A673 (cell line): ENCODE measurements at regions not wholly inside any gene's neighbourhood (a gene's known extent, or its start where the extent isn't known, plus 50 kb on each side); places are given as distances from the start of the nearest gene placed in this dataset.

Experiments
- BruUV-seq: library from RNA; stranded (reverse); fragments of 400-500 nt; replicated peaks from 2 replicates; lab custom pipeline; 2021; lab: Mats Ljungman, UMichigan
- CTCF ChIA-PET: fragments of 300-600 bp; sonication (Branson Sonifier 250); formaldehyde crosslinking; loops from one replicate; lab custom pipeline; 2022; ENCODE audit warnings: antibody characterized with exemption; lab: Charles Lee
- POLR2A ChIA-PET: fragments of 300-600 bp; sonication (Branson Sonifier 250); formaldehyde crosslinking; loops from one replicate; lab custom pipeline; 2022; ENCODE audit warnings: antibody characterized with exemption; ENCODE audit not compliant: low non-redundant PET; lab: Charles Lee
- DNase-seq: peaks from one replicate; pipeline ENCODE4 v3.0.0-alpha.2; 2015; ENCODE audit warnings: low spot score
- H3K27ac ChIP-seq: fragments of 200-600 bp; sonication (generic); 2 replicates; pipeline ENCODE4 v1.5.1; 2016; ENCODE audit warnings: mixed run types, low read depth, mild to moderate bottlenecking, mixed read lengths, antibody characterized with exemption, low read length; ENCODE audit not compliant: poor library complexity, severe bottlenecking
- H3K27me3 ChIP-seq: fragments of 200-600 bp; sonication (generic); replicated peaks from 2 replicates; pipeline ENCODE4 v1.6.1; 2017; ENCODE audit warnings: mixed run types, low read depth, mild to moderate bottlenecking, mixed read lengths, antibody characterized with exemption, low read length; ENCODE audit not compliant: insufficient read depth, poor library complexity
- H3K36me3 ChIP-seq: fragments of 200-600 bp; sonication (generic); 2 replicates; pipeline ENCODE4 v1.6.1; 2016; ENCODE audit warnings: mixed run types, mild to moderate bottlenecking, mixed read lengths, antibody characterized with exemption, low read length; ENCODE audit not compliant: insufficient read depth, poor library complexity, severe bottlenecking
- H3K4me1 ChIP-seq: fragments of 200-600 bp; sonication (generic); 2 replicates; pipeline ENCODE4 v1.6.1; 2017; ENCODE audit warnings: mixed run types, mild to moderate bottlenecking, mixed read lengths, antibody characterized with exemption, low read length; ENCODE audit not compliant: insufficient read depth, poor library complexity, severe bottlenecking
- H3K4me3 ChIP-seq: fragments of 200-600 bp; sonication (generic); 2 replicates; pipeline ENCODE4 v1.5.1; 2016; ENCODE audit warnings: low read depth, mixed run types, mild to moderate bottlenecking, mixed read lengths, low read length; ENCODE audit not compliant: poor library complexity, severe bottlenecking
- H3K9me3 ChIP-seq: fragments of 200-600 bp; sonication (generic); 2 replicates; pipeline ENCODE4 v1.6.1; 2016; ENCODE audit warnings: mixed run types, low read depth, mild to moderate bottlenecking, mixed read lengths, antibody characterized with exemption, low read length; ENCODE audit not compliant: poor library complexity, severe bottlenecking
- CTCF ChIP-seq: fragments of 300-800, 200-600 bp; sonication (generic); conservative IDR thresholded peaks from 2 replicates; pipeline ENCODE4 v1.5.1; 2017; ENCODE audit warnings: low read depth, mild to moderate bottlenecking, antibody characterized with exemption, low read length, moderate library complexity, mixed read lengths
- EZH2 ChIP-seq: fragments of 200-600 bp; sonication (generic); IDR thresholded peaks from 2 replicates; pipeline ENCODE4 v1.6.1; 2017; ENCODE audit warnings: borderline replicate concordance, low read depth, mild to moderate bottlenecking, mixed read lengths, antibody characterized with exemption, low read length; ENCODE audit not compliant: poor library complexity, severe bottlenecking
- intact Hi-C: fragments of 100-400 bp; cut with micrococcal nuclease; formaldehyde crosslinking; loops from one replicate; pipeline ENCODE4 v1.10.0; 2022; ENCODE audit not compliant: unreplicated experiment

DNA sequence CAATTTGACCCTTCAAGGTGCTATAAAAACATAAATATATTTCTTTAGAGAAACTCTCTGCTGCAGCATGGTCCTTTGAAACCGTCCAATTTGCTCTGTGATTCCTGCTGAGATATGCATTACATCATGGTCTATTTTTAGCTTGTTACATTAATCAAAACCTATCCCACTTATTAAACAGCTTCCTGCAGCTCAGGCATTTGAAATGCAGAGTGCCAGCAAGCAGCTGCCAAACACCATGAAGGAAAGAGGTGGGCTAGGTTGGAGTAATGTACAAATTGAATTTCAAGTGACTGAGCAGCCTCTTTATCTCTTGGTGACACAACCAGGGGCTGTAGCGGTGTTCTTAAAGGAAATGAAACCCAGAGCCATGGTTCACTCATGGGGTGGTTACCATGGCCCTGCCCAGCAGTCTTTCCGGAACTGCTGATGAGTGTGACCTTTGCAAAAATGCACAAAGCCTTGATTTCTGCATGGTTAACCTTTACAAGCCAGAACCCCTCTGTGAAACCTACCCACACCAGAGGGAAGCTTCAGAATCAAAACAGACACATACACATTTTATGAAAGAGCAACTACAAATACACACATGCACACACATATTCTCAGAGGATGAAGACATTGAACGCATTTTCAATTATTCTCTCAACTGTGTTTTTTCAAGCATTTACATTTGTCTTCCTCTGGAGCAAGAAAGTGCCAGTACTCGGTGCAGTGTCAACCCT lies 155.8 kb upstream of the ZNF608 start:
- ChIA-PET POLR2A (no interaction called here), CTCF (no interaction called here)
- Histone ChIP-seq H3K9me3 (no peaks in the 10 kb centered on the region), H3K27ac (no peak overlapping the region), H3K36me3 (no peaks in the 10 kb centered on the region), H3K4me3 (no peak overlapping the region), H3K4me1 (peaks cover 35% of the 10 kb centered on the region), H3K27me3 (no peaks in the 10 kb centered on the region)
- peak; percentile 77 for DNase-seq
- TF ChIP-seq CTCF (no peak), EZH2 (no peak)
- intact Hi-C loops = loop anchor here (10.0 kb wide), 1 partner anchor 1227 kb away; no protein-coding TSS in a partner anchor
- BruUV-seq = no TSS peak

DNA sequence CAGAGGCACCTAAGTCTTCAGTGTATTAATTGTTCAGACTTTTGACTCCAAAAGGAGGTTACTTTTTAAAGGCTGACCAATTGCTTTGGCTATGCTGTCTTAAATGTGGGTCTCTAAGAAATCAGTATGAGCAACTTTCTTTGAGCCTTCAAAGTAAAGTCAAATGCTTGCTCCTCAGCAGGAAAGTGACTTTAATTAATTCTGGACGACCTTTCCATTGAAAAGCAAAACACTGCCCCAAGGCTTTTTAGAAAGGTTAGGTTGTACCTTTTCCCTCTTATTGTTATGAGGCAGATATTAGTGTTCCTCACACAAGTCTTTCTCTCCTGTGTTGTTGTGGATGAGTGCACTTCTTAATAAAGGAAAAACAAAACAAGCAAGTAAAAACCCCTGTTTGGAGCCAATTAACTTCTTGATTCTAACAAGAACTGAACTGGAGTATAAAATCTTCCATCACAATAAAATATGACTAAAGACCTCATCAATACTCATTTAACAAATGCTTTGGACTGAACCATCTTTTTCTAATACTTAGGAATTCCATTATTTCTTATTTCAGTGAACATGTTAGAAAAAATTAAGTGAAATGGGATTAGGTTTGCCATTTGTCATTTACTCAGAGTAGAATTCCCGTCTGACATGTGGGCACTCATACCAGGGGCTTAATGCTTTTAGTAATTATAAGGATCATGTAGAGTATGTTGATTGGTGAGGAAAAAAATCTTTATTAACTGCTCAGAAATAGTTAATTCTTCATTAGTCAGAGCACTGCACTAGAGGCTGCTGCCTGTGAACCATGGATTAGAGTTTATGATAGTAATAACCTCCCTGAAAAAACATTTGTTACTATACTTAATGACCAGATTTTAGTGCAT lies 159.1 kb upstream of the ZNF608 start:
- no TSS peak for BruUV-seq
- H3K9me3 ChIP-seq = no peaks in the 10 kb centered on the region
- CTCF ChIA-PET = no interaction called here
- intact Hi-C loops = loop anchor here (10.0 kb wide), 1 partner anchor 1231 kb away; no protein-coding TSS in a partner anchor
- no peak overlapping the region for H3K27ac ChIP-seq
- POLR2A ChIA-PET = no interaction called here
- H3K4me1 ChIP-seq = peaks cover 58% of the 10 kb centered on the region
- DNase-seq = no peak
- H3K4me3 ChIP-seq = no peak overlapping the region
- H3K27me3 ChIP-seq = no peaks in the 10 kb centered on the region
- no peak for TF ChIP-seq EZH2
- TF ChIP-seq CTCF = no peak
- no peaks in the 10 kb centered on the region for H3K36me3 ChIP-seq

DNA sequence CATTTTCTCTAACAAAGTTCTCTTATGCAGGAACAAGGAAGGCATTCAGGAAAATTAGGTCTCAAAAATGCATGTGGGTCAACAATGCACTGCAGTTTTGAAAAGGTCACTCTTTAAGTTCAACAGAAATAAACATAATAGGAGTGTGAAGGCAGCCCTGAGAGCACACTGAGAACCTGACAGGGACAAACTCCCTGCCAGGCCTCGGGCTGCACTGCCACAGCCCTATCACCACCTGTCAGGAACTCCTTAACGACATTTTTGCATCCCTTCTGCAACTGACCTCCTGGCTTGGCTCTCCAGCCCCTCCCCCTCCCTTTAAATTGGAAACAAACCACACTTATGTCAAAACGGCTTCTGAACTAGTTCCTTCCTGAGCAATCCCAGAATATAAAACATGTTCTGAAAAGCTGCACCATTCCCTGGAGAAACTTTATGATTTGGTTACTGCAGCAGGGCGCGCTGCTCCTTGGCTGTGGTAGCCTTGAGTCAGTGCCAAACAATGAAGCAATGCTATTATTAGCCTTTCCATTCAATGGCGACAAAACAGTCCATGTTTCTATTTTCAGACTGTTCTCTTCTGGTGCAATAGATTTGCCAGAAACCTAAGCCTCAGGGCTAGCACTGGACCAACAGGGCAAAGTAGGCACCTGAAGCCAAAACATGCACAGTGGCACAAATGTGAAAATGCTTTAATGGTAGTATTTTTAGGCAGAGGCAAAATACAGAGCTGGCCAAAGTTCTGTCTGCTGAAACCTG lies 160.1 kb upstream of the ZNF608 start:
- intact Hi-C loops = loop anchor here (10.0 kb wide), 1 partner anchor 1232 kb away; no protein-coding TSS in a partner anchor
- peaks cover 58% of the 10 kb centered on the region for H3K4me1 ChIP-seq
- CTCF ChIA-PET = no interaction called here

More for the DNA sequence above, 160.1 kb upstream of the ZNF608 start:
- BruUV-seq = no TSS peak
- Histone ChIP-seq H3K27ac (no peak overlapping the region), H3K4me3 (no peak overlapping the region), H3K9me3 (no peaks in the 10 kb centered on the region), H3K27me3 (no peaks in the 10 kb centered on the region), H3K36me3 (no peaks in the 10 kb centered on the region)
- peak; percentile 62 for DNase-seq
- POLR2A ChIA-PET = no interaction called here
- no peak for TF ChIP-seq CTCF
- no peak for TF ChIP-seq EZH2
